Right forelimb (tissue), 1 donor: ENCODE measurements at regions not wholly inside any gene's neighbourhood (a gene's known extent, or its start where the extent isn't known, plus 50 kb on each side); places are given as distances from the start of the nearest gene placed in this dataset.
"Not testable (repeated sequence)": the region's sequence is repeated elsewhere in the genome, so short reads cannot be mapped to it uniquely, and the experiment has no call there.

Source experiments
- DNase-seq: peaks from one replicate; pipeline ENCODE4 v3.0.0-alpha.2; 2018

- DNase-seq = no peak
Observed at GRCh38 chr2:58721912-58722591, 480.9 kb upstream of the FANCL start.

- no peak for DNase-seq
Observed at GRCh38 chr2:58720770-58721697, 479.9 kb upstream of the FANCL start.

GRCh38 chr2:58720033-58720769 is 479.1 kb upstream of the FANCL start:
- no peak for DNase-seq

- DNase-seq = no peak
Observed at GRCh38 chr2:58715344-58715743, 474.2 kb upstream of the FANCL start.

- no peak for DNase-seq
Observed at GRCh38 chr2:58714238-58714637, 473.1 kb upstream of the FANCL start.

- DNase-seq = no peak
Observed at GRCh38 chr2:58710795-58711279, 469.7 kb upstream of the FANCL start.

- no peak for DNase-seq
Observed at GRCh38 chr2:58709687-58710354, 468.7 kb upstream of the FANCL start.

GRCh38 chr2:58709274-58709673 is 468.1 kb upstream of the FANCL start:
- DNase-seq = no peak

- DNase-seq = no peak
Observed at GRCh38 chr2:58708565-58708964, 467.4 kb upstream of the FANCL start.

GRCh38 chr2:58702302-58702885 is 461.3 kb upstream of the FANCL start:
- DNase-seq = no peak

- DNase-seq = no peak
Observed at GRCh38 chr2:58701688-58702301, 460.7 kb upstream of the FANCL start.

- no peak for DNase-seq
Observed at GRCh38 chr2:58700591-58700990, 459.5 kb upstream of the FANCL start.

GRCh38 chr2:58699411-58699810 is 458.3 kb upstream of the FANCL start:
- DNase-seq = no peak

- DNase-seq = no peak
Observed at GRCh38 chr2:58698620-58699019, 457.5 kb upstream of the FANCL start.

GRCh38 chr2:58694114-58694513 is 453.0 kb upstream of the FANCL start:
- not testable (repeated sequence) for DNase-seq

- DNase-seq = not testable (repeated sequence)
Observed at GRCh38 chr2:58691041-58691440, 449.9 kb upstream of the FANCL start.

GRCh38 chr2:58688813-58689212 is 447.7 kb upstream of the FANCL start:
- DNase-seq = no peak

GRCh38 chr2:58686776-58687175 is 445.7 kb upstream of the FANCL start:
- no peak for DNase-seq

- no peak for DNase-seq
Observed at GRCh38 chr2:58680755-58681310, 439.7 kb upstream of the FANCL start.

- DNase-seq = no peak
Observed at GRCh38 chr2:58677748-58678147, 436.6 kb upstream of the FANCL start.

- DNase-seq = no peak
Observed at GRCh38 chr2:58671675-58672074, 430.6 kb upstream of the FANCL start.

GRCh38 chr2:58669998-58670397 is 428.9 kb upstream of the FANCL start:
- DNase-seq = no peak
